ENCODE measurements at regions not wholly inside any gene's neighbourhood (a gene's known extent, or its start where the extent isn't known, plus 50 kb on each side); places are given as distances from the start of the nearest gene placed in this dataset.
"Not testable (repeated sequence)": the region's sequence is repeated elsewhere in the genome, so short reads cannot be mapped to it uniquely, and the experiment has no call there.

DNA sequence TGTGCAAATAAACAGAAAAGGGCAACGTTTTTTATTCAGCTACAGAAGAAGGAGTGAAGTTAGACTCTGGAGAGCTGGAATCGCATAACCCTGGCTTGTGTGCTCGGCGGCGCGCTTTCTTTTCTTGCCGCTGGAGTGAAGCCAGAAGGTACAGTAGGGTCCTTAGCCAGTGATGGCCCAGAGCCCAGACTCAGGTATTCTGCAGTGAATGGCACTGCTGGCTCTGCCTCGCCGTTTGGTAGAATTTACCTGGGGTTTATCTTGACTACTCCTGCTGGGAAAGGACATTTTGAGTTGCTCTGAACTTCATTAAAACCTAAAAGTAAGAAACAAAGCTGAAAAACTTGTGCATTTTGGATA, 56.9 kb upstream of the TIAM2 start:
- H3K27me3 ChIP-seq (ENCODE audit: control insufficient read depth in 2 of 2, insufficient read depth in 2 of 2, low read length in 2 of 2): no peaks in the 10 kb centered on the region
- no peak overlapping the region for H3K4me2 ChIP-seq (replicated peaks; ENCODE audit: extremely low read depth, low read length, poor library complexity, severe bottlenecking)
- H3K79me2 ChIP-seq (ENCODE audit: insufficient read depth, low read length): no peaks in the 10 kb centered on the region
- no peaks in the 10 kb centered on the region for H3K4me1 ChIP-seq (ENCODE audit: control insufficient read depth in 1 of 2, insufficient read depth in 2 of 2, low read length in 2 of 2)
- 100% methylated on average over 5 of the region's 9 CpGs for WGBS (ENCODE audit: insufficient coverage)
- no peak overlapping the region for H3K4me3 ChIP-seq (replicated peaks in 1 of 3; ENCODE audit: low read depth in 2 of 3, low read length in 3 of 3)
- Mint-ChIP-seq H3K27me3 (ENCODE audit: low read depth in 3 of 3) (no peaks in the 10 kb centered on the region), H3K4me3 (no peak overlapping the region), H3K4me1 (no peaks in the 10 kb centered on the region), H3K27ac (no peak overlapping the region), H3K36me3 (peaks cover 0 to 2% of the 10 kb centered on the region in 2 donors), H3K9me3 (no peaks in the 10 kb centered on the region)
- no peak overlapping the region for H3K27ac ChIP-seq (ENCODE audit: low read depth in 1 of 2, low read length in 2 of 2)
- H3K9me3 ChIP-seq (replicated peaks in 1 of 2; ENCODE audit: control insufficient read depth in 1 of 2, insufficient read depth in 1 of 2, low read length in 2 of 2): no peaks in the 10 kb centered on the region
- TF ChIP-seq, protein P1, sequence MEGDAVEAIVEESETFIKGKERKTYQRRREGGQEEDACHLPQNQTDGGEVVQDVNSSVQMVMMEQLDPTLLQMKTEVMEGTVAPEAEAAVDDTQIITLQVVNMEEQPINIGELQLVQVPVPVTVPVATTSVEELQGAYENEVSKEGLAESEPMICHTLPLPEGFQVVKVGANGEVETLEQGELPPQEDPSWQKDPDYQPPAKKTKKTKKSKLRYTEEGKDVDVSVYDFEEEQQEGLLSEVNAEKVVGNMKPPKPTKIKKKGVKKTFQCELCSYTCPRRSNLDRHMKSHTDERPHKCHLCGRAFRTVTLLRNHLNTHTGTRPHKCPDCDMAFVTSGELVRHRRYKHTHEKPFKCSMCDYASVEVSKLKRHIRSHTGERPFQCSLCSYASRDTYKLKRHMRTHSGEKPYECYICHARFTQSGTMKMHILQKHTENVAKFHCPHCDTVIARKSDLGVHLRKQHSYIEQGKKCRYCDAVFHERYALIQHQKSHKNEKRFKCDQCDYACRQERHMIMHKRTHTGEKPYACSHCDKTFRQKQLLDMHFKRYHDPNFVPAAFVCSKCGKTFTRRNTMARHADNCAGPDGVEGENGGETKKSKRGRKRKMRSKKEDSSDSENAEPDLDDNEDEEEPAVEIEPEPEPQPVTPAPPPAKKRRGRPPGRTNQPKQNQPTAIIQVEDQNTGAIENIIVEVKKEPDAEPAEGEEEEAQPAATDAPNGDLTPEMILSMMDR (IDR thresholded peaks at IDR 0.05): no peak
- no peaks in the 10 kb centered on the region for H3K36me3 ChIP-seq (replicated peaks in 1 of 2; ENCODE audit: control insufficient read depth in 1 of 2, insufficient read depth in 2 of 2, low read length in 2 of 2)
- DNase-seq: no peak
- intact Hi-C loops (cut with micrococcal nuclease): no loop called here
- no peak overlapping the region for H2AFZ ChIP-seq (ENCODE audit: insufficient read depth, low read depth, low read length, poor library complexity, severe bottlenecking)
- no peak overlapping the region for H3K9ac ChIP-seq (ENCODE audit: insufficient read depth, low read length, poor library complexity, severe bottlenecking)
- H4K20me1 ChIP-seq (ENCODE audit: insufficient read depth, low read length): no peaks in the 10 kb centered on the region

DNA sequence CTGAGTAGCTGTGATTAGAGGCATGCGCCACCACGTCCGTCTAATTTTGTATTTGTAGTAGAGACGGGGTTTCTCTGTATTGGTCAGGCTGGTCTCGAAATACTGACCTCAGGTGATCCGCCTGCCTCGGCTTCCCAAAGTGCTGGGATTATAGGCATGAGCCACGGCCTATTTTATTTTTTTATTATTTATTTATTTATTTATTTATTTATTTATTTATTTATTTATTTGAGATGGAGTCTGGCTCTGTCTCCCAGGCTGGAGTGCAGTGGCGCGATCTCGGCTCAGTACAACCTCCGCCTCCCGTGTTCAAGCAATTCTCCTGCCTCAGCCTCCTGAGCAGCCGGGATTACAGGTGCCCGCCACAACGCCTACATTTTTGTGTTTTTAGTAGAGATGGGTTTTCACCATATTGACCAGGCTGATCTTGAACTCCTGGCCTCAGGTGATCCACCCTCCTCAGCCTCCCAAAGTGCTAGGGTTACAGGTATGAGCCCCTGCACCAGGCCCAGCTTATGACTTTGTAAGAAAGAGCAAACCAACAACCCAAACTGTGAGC, 56.3 kb upstream of the TIAM2 start:
- H3K4me1 ChIP-seq (ENCODE audit: control insufficient read depth in 1 of 2, insufficient read depth in 2 of 2, low read length in 2 of 2); H3K27me3 Mint-ChIP-seq (ENCODE audit: low read depth in 3 of 3); H3K36me3 ChIP-seq (replicated peaks in 1 of 2; ENCODE audit: control insufficient read depth in 1 of 2, insufficient read depth in 2 of 2, low read length in 2 of 2); H3K4me3 ChIP-seq (replicated peaks in 1 of 3; ENCODE audit: low read depth in 2 of 3, low read length in 3 of 3); H2AFZ ChIP-seq (ENCODE audit: insufficient read depth, low read depth, low read length, poor library complexity, severe bottlenecking); H3K36me3 Mint-ChIP-seq; H3K4me2 ChIP-seq (replicated peaks; ENCODE audit: extremely low read depth, low read length, poor library complexity, severe bottlenecking); H3K4me1 Mint-ChIP-seq; H3K9me3 ChIP-seq (replicated peaks in 1 of 2; ENCODE audit: control insufficient read depth in 1 of 2, insufficient read depth in 1 of 2, low read length in 2 of 2); H3K9ac ChIP-seq (ENCODE audit: insufficient read depth, low read length, poor library complexity, severe bottlenecking); intact Hi-C loops (cut with micrococcal nuclease); H3K79me2 ChIP-seq (ENCODE audit: insufficient read depth, low read length); DNase-seq; H3K9me3 Mint-ChIP-seq; H3K4me3 Mint-ChIP-seq; H3K27ac ChIP-seq (ENCODE audit: low read depth in 1 of 2, low read length in 2 of 2); H3K27me3 ChIP-seq (ENCODE audit: control insufficient read depth in 2 of 2, insufficient read depth in 2 of 2, low read length in 2 of 2); H4K20me1 ChIP-seq (ENCODE audit: insufficient read depth, low read length): not testable (repeated sequence)
- peak overlapping the region in 1 of 7 donors; percentile 24 for H3K27ac Mint-ChIP-seq
- WGBS (ENCODE audit: insufficient coverage): no CpG with 5 or more reads among the region's 16 CpGs

Data from CD14-positive monocyte (primary cell).